Embryonic facial prominence (tissue), 1 donor: ENCODE measurements at regions not wholly inside any gene's neighbourhood (a gene's known extent, or its start where the extent isn't known, plus 50 kb on each side); places are given as distances from the start of the nearest gene placed in this dataset.

Source experiments
- DNase-seq: peaks from one replicate; pipeline ENCODE4 v3.0.0-alpha.2; 2016; ENCODE audit errors: extremely low spot score

DNA sequence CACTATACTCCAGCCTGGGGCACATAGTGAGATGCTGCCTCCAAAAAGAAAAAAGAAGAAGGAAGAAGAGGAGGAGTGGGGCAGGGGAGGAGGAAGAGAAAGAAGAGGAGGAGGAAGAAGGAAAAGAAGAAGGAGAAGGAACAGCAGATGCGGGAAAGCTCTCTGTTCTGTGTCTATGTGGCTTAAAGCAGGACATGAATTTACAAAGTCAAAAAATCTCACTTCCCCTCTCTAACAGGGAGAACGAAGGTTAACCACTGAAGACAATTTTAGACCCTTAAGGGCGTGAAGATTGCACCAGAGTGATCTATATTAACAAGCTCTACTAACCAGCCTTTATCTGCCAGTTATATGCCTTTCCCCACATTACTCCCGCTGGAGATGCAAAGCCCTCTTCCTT, 258.9 kb downstream of the METTL4 start:
- DNase-seq: no peak

DNA sequence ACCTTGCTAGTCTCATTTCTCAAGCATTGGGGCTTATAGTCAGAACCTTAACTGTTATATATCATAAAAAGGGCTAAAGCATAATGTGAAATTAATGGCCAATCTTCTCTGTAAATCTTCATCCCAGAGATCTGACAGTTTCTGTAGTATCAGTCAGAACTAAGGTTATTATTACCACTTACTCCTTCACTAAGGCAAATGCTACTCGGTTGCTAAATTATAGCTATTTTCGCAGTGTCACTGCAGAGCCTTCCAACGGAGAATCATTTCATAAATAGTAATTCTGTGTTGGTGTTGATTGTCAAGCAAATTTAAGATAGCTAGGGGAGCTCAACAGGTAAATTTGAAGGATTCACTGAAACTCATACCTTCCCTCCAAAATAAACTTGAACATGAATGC, 258.0 kb downstream of the METTL4 start:
- no peak for DNase-seq

DNA sequence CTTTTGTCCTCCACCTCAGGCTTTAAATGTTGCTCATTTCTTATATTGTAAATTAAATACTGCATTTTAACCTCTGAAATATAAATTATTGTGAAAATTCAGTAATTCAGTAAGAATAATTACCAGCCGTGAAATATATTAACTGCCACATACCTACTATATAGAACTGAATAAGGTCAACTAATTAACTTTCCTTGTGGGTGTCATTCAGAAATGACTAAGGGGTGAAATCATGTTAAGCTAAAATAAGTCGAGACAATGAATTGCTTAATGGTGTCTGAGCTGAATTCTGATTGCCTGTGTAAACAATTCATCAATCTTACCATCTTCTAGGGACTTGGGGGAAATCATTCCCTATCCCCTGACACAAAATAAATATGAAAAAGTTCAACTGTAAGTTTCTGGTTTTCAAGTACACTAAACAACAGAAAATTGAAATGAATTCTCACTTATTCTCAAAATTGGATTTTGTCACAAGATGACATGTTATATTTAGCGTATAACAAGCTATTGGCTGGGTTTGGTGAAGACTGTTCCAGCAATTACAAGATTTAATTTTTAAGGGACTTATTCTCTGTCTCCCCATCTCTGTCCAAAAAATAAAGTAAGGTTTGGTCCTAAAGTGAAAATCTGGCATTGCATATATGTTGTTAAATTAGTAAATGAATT, 255.1 kb downstream of the METTL4 start:
- no peak for DNase-seq

DNA sequence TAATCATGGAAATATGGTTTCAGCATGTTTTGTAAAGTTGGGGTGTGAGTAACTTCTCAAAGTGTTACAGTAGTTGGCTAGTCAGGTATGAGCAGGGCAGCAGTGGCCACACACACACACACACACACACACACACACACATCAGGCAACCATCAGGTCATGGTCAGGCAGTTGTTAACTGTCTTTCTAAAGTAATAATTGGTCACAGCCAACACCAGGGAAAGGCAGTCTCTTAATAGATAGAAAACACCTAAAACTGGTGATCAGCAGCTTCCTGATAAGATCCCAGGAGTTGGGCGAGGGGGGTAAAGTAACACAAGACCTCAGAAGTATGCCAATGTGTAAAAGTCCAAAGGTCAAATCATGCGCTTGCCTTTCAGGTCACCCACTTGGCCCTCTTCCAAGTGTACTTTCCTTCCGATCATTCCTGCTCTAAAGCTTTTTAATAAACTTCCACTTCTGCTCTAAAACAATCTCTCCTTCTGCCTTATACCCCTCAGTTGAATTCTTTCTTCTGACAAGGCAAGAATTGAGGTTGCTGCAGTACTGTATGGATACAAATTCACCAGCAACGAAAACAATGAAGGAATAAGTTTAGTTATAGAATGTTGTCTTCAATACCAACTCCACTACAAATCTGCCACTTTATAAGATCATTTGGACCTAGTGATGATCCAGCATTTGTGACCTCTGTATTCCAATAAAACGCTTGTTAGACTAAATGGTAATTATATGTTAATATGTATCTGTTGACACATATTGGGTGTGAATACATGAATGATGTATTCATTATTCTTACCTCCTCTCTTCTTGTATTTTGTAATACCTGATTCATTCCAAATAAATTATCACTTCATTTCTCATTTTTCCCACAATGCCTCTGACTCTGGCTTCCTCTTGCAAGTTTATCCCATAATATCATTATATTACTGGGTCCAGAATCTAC, 254.3 kb downstream of the METTL4 start:
- DNase-seq: no peak

DNA sequence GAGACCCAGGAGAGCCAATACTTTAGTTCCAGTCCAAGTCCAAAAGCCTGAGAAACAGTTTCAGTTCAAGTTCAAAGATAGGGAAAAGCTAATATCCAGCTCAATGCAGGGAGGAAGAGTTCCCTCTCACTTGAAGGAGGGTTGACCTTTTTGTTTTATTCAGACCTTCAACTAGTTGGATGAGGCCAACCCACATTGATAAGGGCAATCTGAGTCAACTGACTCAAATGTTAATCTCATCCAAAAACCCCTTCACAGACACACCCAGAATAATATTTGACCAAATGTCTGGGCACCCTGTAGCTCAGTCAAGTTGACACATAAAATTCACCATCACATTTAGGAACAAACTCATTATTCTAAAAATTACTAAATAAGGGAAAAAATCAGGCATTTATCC, 246.8 kb downstream of the METTL4 start:
- DNase-seq: no peak

DNA sequence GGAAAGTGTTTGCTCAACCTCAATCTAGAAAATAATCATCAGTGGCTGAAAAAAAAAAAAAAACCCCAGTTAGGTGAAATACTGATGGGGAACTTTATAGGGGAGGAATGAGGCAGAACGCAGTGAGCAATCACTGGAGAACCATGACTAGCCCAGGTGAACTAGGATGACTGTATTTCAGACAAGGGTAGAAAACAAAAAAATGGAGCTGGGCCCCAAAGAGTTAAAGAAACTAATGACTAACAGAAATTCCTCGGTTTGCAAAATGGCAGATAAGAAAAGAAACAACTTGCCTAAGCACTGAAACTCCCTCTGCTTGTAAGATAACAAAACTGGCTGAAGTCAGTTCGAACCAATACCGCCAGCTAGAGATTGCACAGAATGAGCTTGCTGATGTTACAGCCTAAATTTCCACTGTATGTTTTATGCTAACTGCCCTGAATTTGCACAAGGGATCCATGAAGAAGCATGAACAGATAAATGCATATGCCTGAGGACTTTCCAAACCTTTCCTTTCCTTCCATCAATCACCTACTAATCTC, 245.9 kb downstream of the METTL4 start:
- no peak for DNase-seq

DNA sequence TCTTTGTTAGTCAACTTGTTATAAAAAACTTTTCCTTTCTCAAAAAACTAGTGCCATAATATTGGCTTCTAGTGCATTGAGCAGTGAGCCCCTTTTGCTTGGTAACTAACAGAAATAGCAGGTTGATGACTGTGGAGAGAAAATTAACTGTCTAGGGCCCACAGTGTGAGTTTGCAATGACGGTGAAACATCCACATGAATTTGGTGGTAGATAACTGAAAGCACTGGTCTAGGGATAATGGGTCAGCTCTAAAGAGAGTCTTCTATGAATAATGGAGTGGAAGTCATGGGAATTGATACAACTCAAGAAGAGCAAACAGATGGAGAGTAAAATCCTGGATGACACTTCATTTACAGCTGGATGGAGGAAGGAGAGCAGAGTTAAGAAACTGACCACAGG, 245.4 kb downstream of the METTL4 start:
- no peak for DNase-seq

DNA sequence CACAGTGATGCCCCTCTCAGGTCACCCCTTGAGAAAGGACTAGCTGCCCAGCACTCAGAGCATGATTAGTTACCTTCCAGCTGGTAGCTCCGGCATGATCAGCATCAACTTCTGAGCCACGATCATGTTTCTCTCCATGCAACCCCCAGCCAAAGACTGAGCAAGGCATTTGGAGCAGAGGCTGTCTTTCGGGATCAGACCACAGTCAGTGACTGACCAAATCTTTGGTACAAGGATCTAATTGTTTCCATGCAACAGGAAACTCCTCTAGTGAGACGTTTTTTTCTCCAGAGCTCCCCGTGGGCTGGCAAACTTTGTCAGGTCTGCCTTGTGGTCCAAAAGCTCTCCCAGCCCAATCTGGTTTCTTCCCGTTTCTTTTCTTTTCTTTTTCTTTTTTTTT, 244.3 kb downstream of the METTL4 start:
- no peak for DNase-seq

DNA sequence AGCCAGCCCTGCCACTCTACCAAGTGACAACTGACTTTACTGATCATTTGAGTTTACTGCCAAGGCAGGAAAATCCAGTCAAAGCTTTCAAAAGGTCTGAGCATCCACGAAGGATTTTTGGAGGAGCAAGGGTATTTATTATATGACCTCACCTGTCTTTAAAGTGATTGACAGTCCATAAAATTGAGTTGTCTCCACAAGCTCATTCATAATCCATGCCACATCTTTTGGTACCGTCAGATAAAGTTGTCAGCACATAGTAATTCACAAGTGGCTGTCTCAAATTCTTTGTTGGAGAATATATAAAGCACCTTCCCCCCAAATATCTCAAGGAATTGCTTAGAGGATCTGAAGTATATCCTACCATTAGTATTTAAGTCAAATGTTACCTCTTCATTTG, 240.5 kb downstream of the METTL4 start:
- DNase-seq: no peak

DNA sequence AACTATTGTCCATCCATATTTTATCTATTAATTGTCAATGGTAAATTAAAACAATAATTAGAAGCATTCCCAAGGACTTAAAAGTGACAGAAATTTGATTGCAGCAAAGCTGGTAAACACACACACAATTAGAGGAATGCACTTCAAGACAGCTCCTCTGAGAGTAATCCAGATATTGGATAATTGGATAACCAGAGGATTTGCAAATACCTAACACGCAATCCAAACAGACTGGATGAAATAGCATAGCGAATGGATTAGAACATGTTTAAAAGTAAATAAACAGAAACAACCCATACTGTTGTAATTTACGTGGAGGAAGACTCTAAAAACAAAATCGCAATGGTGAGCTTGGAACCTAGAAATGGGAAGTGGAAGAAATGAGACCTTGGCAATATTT, 239.8 kb downstream of the METTL4 start:
- no peak for DNase-seq

DNA sequence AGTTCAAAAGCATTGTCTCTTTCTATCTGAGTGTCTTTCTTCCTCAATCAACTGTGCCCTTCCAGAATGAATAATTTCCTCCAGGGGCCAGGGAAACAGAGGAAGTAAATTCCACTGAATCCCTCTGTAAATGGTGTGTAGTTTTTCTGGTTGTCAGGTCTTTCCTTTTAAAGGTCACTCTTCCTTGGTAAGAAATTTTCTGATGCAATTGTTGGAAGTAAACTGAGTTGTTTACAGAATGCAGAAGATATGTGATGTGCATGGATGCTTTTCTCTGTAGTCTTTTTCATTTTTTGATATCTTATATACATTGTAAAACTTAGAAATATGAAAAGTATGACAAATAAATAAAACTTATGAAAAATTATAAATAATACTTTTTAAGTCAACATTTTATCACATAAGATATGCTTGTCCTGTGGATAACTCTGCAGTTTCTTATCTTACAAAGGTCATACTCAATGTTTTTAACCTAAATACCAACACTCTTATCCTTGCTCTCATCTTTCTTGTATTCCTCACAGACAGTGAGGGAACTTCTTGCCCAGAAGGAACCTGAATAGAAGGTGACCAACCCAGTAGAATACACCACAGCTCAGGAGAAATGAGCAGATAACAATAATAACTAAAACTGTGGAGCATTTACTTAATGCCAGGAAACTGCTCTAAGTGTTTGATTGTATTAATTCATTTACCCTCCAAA, 234.5 kb downstream of the METTL4 start:
- DNase-seq: no peak

DNA sequence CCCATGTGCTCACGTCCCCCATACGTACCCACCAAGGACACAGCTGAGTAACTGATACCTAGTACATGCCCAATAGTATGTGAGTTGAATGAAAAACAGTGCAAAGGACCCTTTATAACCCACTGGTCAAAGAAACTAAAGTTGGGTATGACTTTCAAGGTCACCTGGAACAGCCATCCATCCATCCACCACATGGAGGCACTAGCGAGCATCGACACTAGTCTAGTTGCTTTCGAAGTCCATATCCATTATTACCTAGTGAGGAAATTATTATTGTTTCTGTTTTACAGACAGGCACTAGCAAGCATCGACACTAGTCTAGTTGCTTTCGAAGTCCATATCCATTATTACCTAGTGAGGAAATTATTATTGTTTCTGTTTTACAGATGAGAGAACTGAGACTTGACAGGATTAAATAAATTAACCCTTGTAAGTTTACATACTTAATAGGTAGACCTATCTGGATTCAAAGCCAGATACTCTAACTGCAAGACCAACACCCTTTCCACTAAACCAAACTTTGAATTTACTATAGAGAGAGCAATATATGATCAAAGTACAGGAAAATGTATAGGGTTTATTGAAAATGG, 233.7 kb downstream of the METTL4 start:
- no peak for DNase-seq

DNA sequence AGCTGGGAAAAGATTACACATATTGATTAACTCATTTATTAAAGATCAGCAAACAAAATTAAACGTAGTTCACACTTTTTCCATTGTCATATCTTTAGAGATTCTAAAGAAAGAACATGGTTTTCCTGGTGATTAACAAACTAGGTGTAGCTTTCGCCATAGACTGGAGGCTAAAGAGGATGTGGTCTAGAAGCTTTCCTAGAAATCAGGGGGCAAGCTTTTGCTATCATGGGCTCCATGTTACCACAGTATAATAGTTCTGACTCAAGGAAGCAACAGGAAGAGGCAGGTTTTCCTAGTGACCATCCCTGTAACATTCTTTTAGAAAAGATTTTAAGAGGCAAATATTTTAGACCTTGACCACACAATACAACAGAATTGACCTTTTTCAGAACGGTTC, 232.7 kb downstream of the METTL4 start:
- no peak for DNase-seq

DNA sequence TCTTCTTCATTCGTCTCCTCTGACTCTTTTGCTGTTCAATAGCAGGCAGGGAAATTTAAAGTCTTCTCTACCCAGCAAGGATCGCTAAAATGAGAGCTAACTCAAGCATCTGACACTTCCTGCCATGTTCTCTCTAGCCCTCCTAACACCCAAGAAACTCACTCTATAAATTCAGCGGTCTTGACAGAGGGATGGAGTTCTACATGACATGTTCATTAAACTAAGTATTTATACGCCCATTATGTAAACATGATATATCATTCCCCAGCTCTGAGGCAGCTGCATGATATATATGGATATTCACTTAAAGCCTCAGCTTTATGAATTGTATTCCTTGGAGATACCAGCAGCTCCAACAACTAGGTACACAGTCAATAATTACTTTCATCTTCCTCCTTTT, 231.0 kb downstream of the METTL4 start:
- DNase-seq: no peak

DNA sequence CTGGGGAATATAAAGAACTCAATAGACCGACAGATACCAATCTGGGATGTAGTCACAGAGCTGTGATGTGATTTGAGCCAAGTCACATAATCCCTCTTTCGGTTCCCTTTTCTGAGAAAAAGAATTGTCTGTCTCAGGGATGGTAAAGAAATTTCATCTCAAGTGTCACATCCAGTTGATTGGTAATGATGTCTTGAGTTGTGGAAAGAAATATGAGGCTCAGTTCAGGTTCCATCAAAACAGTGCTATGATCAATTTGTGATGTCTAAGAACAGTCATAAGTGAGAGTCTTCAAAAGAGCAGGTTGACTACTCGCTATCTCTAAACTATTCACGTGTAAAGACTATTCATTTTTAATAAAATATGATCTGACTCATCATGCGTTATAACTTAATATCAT, 223.3 kb downstream of the METTL4 start:
- DNase-seq: no peak

DNA sequence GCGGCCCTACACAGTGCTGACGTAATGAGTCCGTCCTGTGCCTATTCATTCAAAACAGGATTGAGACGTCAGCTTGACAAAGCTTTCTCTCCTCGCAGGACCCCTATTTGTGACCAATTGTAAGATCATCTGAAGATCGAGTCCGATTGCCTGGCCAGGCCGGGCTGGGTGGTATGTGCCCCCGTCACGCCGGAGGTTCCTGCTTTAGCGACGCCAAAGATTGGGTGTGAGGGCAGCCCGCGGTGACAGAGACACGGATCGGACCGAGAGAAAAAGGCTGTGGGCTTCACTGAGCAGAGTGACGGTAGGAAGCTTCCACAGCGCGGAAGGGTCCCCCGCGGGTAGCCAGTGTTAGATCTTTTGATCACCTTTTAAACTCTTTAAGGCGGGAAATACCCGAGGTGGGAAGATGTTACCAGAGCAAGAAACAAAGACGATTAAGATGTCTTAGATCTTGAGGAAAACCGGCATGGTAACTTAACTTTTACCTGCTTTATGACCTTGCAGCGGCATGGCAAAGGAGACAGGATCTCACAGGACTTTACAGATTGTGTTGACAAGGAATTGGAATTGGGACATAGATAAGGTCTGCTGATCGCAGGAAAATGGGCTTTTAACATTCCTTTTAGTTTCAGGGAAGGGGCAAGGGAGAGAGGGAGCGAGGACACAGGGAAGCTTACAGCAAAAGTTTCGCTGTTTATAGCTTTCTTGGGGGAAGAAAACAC, 220.0 kb downstream of the METTL4 start:
- no peak for DNase-seq

DNA sequence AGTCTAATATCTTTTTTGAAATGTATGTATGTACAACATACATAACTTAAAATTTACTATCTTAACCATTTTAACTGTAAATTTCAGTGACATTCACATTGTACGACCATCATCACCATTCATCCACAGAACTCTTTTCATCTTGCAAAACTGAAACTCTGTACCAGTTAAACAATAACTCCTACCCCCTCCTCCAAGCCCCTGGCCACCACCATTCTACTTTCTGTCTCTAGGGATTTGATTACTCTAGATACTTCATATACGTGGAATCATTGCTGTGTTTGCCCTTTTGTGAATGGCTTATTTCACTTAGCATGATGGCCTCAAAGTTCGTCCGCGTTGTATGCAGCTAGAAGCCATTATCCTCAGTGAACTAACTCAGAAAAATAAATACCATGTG, 217.0 kb downstream of the METTL4 start:
- no peak for DNase-seq

DNA sequence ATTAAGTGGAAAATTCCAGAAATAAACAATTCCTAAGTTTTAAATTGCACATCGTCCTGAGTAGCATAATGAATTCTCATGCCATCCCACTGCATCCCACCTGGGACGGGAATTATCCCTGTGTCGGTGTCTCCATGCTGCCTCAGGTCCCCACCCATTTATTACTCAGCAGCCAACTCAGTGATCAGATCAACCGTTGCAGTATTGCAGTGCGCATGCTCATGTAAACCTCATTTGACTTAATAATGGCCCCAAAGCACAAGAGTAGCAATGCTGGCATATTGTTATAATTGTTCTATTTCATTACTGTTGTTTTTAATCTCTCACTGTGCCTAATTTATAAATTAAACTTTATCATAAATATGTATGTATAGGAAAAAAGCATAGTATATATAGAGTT, 214.4 kb downstream of the METTL4 start:
- DNase-seq: no peak

DNA sequence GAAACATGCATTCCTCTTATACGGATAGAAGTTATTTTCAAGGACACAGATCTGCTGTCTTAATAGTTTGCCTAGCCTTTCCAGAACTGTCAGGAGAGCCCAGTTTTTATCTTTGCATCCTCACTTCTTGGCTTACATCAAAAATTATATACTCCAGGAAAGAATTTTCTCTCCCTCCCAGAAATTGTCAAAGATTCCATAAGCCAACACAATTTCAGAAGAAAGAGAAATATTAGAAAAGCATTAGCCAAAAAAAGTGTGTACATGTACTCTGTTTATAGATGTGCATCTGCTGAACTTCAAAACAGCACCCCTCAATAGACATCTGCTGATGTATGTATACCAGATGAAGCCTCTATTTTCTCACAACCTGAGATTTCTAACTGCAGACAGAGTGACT, 210.4 kb downstream of the METTL4 start:
- DNase-seq: no peak

DNA sequence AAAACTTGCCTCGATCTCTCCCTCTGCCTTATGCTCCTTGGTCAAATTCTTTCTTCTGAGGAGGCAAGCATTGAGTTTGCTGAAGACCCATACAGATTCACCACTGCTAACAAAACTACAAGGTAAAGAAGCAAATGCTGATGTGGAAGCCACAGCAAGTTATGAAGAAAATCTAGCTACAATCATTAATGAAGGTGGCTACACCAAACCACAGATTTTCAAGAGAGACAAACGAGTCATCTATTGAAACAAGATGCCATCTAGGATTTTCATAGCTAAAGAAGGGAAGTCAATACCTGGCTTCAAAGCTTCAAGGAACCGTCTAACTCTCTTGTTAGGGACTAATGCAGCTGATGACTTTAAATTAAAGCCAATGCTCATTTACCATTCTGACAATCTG, 203.2 kb downstream of the METTL4 start:
- no peak for DNase-seq

DNA sequence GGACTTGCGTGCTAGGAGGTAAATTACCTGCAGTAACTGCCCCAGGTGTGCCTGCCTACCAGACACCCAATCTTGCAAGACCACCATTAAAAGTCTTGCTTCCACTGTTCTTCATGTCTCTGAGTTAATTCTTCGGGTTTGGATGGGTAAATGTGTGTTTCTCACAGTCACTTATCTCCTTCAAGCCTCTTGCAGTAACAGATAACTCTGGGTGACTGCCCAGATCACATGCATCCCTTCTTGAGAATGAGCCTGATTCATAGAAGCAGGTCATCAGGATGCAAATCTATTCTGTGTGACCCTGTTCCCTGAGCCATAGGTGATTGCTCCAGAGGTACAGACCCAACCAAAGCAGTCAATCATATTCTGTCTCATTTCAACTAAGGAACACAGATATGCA, 194.6 kb downstream of the METTL4 start:
- DNase-seq: no peak
